ENCODE measurements at regions not wholly inside any gene's neighbourhood (a gene's known extent, or its start where the extent isn't known, plus 50 kb on each side); places are given as distances from the start of the nearest gene placed in this dataset.

GRCh38 chr11:127268521-127268920 lies 268.0 kb upstream of the KIRREL3 start:
- no peak overlapping the region for H3K4me3 ChIP-seq (replicated peaks in 1 of 3; ENCODE audit: insufficient read depth in 1 of 3, low read depth in 1 of 3, low read length in 3 of 3)
- H3K4me2 ChIP-seq (ENCODE audit: insufficient read depth, low read length), result no peak overlapping the region
- ChIA-PET CTCF (no interaction called here), POLR2A (no interaction called here)
- H3K36me3 ChIP-seq (ENCODE audit: control insufficient read depth in 2 of 2, extremely low read depth in 1 of 2, insufficient read depth in 2 of 2, low read length in 2 of 2), result no peaks in the 10 kb centered on the region
- no peak overlapping the region for H3K9ac ChIP-seq (replicated peaks; ENCODE audit: extremely low read depth, insufficient read depth, low read length)
- dilution Hi-C loops (cut with MboI; ENCODE audit: extremely low pct_ligation_motif_present, low sequenced_read_pairs) (no loop called here), intact Hi-C loops (cut with micrococcal nuclease) (no loop called here)
- no peak for DNase-seq (ENCODE audit: low read depth, low spot score)
- no peak for FAIRE-seq
- no peaks in the 10 kb centered on the region for H3K79me2 ChIP-seq (ENCODE audit: control insufficient read depth, insufficient read depth, low read length)
- TF ChIP-seq JUN (IDR thresholded peaks at IDR 0.05; ENCODE audit: borderline replicate concordance, insufficient read depth, insufficient read length, low read depth) (no peak), EZH2 (IDR thresholded peaks at IDR 0.05; ENCODE audit: borderline replicate concordance, low read depth, low read length, severe bottlenecking) (no peak)
- H3K27ac ChIP-seq (ENCODE audit: insufficient read depth, low read depth, low read length), result no peak overlapping the region
- no peaks in the 10 kb centered on the region for H3K27me3 ChIP-seq (ENCODE audit: control insufficient read depth in 2 of 2, insufficient read depth in 2 of 2, low read length in 2 of 2)
- no peak overlapping the region for H2AFZ ChIP-seq (ENCODE audit: low read depth, low read length)
- H3K4me1 ChIP-seq (ENCODE audit: control insufficient read depth, extremely low read depth, insufficient read depth, low read length), result no peaks in the 10 kb centered on the region
- H4K20me1 ChIP-seq (replicated peaks; ENCODE audit: control insufficient read depth, extremely low read depth, insufficient read depth, low read length), result no peaks in the 10 kb centered on the region
- H3K9me1 ChIP-seq (replicated peaks; ENCODE audit: control insufficient read depth, extremely low read depth, insufficient read depth, low read length), result no peaks in the 10 kb centered on the region
- BruUV-seq (replicated peaks), result no TSS peak
- H3K9me3 ChIP-seq (replicated peaks; ENCODE audit: control insufficient read depth, insufficient read depth, low read length), result peaks cover 2% of the 10 kb centered on the region

- POLR2A ChIA-PET, result no interaction called here
- Histone ChIP-seq H2AFZ (ENCODE audit: low read depth, low read length) (no peak overlapping the region), H4K20me1 (replicated peaks; ENCODE audit: control insufficient read depth, extremely low read depth, insufficient read depth, low read length) (no peaks in the 10 kb centered on the region), H3K27ac (ENCODE audit: insufficient read depth, low read depth, low read length) (no peak overlapping the region), H3K4me2 (ENCODE audit: insufficient read depth, low read length) (no peak overlapping the region), H3K9me1 (replicated peaks; ENCODE audit: control insufficient read depth, extremely low read depth, insufficient read depth, low read length) (no peaks in the 10 kb centered on the region), H3K9me3 (replicated peaks; ENCODE audit: control insufficient read depth, insufficient read depth, low read length) (peaks cover 1% of the 10 kb centered on the region), H3K36me3 (ENCODE audit: control insufficient read depth in 2 of 2, extremely low read depth in 1 of 2, insufficient read depth in 2 of 2, low read length in 2 of 2) (no peaks in the 10 kb centered on the region), H3K4me3 (replicated peaks in 1 of 3; ENCODE audit: insufficient read depth in 1 of 3, low read depth in 1 of 3, low read length in 3 of 3) (no peak overlapping the region), H3K27me3 (ENCODE audit: control insufficient read depth in 2 of 2, insufficient read depth in 2 of 2, low read length in 2 of 2) (no peaks in the 10 kb centered on the region), H3K9ac (replicated peaks; ENCODE audit: extremely low read depth, insufficient read depth, low read length) (no peak overlapping the region), H3K79me2 (ENCODE audit: control insufficient read depth, insufficient read depth, low read length) (no peaks in the 10 kb centered on the region), H3K4me1 (ENCODE audit: control insufficient read depth, extremely low read depth, insufficient read depth, low read length) (no peaks in the 10 kb centered on the region)
- intact Hi-C loops (cut with micrococcal nuclease), result no loop called here
- TF ChIP-seq POLR2AphosphoS5 (IDR thresholded peaks at IDR 0.05; ENCODE audit: insufficient read depth, low read depth, low read length), result no peak
- TF ChIP-seq MYC (IDR thresholded peaks at IDR 0.05; ENCODE audit: low read depth, low read length), result no peak
- no peak for TF ChIP-seq EZH2 (IDR thresholded peaks at IDR 0.05; ENCODE audit: borderline replicate concordance, low read depth, low read length, severe bottlenecking)
- no peak for TF ChIP-seq GATA2 (IDR thresholded peaks at IDR 0.05; ENCODE audit: insufficient read depth, insufficient read length, low read depth, low read length)
- TF ChIP-seq FOS (IDR thresholded peaks at IDR 0.05; ENCODE audit: borderline replicate concordance, insufficient read depth, low read length), result no peak
- TF ChIP-seq, protein P1, sequence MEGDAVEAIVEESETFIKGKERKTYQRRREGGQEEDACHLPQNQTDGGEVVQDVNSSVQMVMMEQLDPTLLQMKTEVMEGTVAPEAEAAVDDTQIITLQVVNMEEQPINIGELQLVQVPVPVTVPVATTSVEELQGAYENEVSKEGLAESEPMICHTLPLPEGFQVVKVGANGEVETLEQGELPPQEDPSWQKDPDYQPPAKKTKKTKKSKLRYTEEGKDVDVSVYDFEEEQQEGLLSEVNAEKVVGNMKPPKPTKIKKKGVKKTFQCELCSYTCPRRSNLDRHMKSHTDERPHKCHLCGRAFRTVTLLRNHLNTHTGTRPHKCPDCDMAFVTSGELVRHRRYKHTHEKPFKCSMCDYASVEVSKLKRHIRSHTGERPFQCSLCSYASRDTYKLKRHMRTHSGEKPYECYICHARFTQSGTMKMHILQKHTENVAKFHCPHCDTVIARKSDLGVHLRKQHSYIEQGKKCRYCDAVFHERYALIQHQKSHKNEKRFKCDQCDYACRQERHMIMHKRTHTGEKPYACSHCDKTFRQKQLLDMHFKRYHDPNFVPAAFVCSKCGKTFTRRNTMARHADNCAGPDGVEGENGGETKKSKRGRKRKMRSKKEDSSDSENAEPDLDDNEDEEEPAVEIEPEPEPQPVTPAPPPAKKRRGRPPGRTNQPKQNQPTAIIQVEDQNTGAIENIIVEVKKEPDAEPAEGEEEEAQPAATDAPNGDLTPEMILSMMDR (IDR thresholded peaks at IDR 0.05; ENCODE audit: extremely low read depth in 1 of 2, insufficient read depth in 1 of 2, low read depth in 1 of 2, low read length in 2 of 2), result no peak
- TF ChIP-seq POLR2A (IDR thresholded peaks at IDR 0.05; ENCODE audit: low read depth, low read length), result no peak
- no peak for TF ChIP-seq MAX (IDR thresholded peaks at IDR 0.05; ENCODE audit: insufficient read depth, insufficient read length)
- TF ChIP-seq JUN (IDR thresholded peaks at IDR 0.05; ENCODE audit: borderline replicate concordance, insufficient read depth, insufficient read length, low read depth), result no peak
- no TSS peak for BruUV-seq (replicated peaks)
- CTCF ChIA-PET, result no interaction called here
- FAIRE-seq (no peak), DNase-seq (ENCODE audit: low read depth, low spot score) (no peak)
- dilution Hi-C loops (cut with MboI; ENCODE audit: extremely low pct_ligation_motif_present, low sequenced_read_pairs), result no loop called here
These were observed 258.5 kb upstream of the KIRREL3 start for GRCh38 chr11:127259102-127259501.

Data from endothelial cell of umbilical vein (primary cell).